GM21526 (cell line): ENCODE measurements at regions not wholly inside any gene's neighbourhood (a gene's known extent, or its start where the extent isn't known, plus 50 kb on each side); places are given as distances from the start of the nearest gene placed in this dataset.

Experiments
- ATAC-seq: cut with Tn5 transposase; IDR thresholded peaks from one replicate; pipeline ENCODE4 v1.9.1; 2021; ENCODE audit warnings: moderate library complexity; ENCODE audit not compliant: unreplicated experiment, low FRiP score

GRCh38 chr4:54484383-54484782 is 173.4 kb upstream of the KIT start:
- ATAC-seq, result no peak

DNA sequence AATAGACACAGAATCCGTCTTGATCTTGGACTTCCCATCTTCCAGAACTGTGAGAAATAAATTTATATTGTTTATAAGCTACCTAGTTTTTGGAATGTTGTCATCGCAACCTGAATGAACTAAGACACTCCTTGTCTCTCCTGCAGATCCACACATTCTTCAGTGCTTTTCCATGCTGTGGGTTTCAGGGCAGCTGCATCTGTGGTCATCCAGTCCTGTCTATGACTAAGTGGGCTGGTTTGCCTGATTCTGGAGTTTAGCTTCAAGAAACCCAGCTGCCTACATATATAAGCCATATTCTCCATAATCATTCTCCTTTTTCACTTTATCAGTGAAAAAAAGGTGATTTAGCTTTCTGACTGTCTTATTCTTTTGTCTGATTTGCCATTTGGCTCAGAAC is 170.3 kb upstream of the KIT start:
- no peak for ATAC-seq

DNA sequence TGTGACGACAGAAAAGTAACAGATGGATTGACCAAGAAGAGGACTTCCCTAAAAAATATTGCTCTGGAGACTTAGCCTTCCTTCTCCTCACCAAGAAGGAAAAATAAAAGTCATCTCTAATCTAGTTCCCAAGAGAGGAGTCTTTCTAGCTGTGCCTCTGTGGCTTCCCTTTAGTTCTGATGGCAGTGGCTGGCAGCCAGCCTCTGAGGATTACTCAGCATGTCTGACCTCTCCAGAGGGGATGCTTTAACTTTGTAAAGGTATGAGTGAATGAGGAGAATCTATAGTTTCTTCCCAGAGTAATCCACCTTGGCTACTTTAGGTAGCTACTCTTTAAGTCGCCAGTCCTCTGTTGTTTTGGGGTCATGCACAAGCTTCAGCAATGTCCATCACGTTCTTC is 163.9 kb upstream of the KIT start:
- no peak for ATAC-seq

- ATAC-seq, result no peak
These were observed 162.7 kb upstream of the KIT start for GRCh38 chr4:54495091-54495490.

DNA sequence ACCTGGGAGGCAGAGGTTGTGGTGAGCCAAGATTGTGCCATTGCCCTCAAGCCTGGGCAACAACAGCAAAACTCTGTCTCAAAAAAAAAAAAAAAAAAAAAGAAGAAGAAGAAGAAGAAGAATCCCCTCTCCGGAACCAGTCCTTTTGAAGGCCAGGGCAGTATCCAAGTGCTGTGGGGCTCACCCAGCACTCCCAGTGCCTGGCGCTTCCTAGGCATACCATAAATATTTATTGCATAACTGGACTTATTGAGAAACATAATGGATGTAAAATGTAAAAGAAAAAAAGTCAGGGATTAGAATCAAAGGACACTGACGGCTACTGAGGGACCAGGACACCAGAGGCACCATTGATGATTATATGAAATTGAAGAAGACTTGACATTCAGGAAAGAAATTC is 162.1 kb upstream of the KIT start:
- ATAC-seq, result no peak

DNA sequence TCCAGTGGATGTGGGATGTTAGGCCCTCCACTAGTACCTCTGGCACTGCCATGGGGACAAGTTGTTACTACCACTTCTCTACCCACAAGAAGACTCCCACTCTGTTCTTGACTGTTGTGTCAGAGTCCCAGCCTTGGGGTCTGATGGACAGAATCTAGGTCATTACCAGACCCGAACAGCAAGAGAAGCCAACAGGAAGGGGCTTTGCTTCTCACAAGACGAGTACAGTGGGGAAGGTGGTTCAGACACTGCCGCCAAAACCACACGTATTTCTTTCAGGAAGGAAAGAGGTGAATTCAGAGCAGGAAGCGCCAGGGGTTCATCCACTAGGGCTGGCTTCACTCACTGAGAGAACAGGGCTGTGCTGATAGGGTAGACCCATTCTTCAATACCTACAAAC is 161.3 kb upstream of the KIT start:
- ATAC-seq, result no peak

GRCh38 chr4:54497947-54498346 is 159.8 kb upstream of the KIT start:
- no peak for ATAC-seq

DNA sequence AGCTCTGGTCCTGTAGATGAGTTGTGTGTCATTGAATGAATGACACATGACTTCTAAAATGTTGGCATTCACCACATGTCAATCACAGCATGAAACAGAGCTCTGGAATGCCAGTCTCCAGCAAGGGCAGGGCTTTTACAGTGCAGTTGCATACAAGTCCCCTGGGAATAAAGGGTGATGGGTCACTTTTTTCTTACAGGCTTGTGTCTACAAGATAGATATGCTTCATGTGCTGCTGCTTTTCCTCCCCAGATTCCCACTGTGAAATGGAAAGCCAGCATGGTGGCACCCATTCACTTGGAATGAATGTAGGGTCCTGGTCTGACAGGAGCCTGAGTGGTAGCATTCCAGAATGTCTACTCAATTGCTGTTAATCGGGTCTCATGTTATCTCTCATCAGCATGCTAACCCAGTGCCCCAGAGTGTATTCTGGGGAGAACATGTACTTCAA is 159.1 kb upstream of the KIT start:
- no peak for ATAC-seq

DNA sequence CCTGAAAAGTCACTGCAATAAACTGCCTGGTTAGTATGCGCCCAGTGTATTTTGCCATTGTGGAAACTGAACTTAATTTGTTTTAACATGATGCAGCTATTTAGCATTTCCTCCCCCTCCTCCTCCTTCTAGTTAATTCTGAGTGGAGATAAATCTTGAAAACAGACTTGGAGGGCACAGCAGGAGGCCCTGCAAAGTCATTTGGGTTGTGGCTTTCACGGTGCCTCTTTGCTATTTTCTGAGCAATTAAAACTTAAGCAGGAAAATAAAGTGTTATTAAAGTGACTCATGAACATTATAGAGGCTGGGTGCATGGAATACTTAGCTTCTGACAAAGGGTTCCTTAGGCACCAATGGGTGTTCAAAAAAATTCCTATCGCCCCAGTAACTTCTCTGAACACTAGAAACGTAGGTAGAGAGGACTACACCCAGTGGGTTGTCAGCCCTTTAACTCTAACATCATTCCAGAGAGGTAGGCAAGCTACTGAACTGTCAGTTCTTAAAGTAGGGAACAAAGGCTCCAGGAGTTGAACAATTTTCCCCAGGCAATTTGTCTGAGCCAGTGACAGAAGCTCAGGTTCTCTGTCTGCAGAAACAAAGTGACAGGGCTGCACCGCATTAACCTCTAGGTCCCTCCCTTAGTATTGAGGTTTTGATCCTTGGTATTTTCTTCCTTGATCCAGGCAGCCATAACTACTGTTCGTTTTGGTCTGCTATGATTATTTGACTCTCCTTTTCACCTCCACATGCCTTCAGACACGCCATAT is 158.3 kb upstream of the KIT start:
- no peak for ATAC-seq

GRCh38 chr4:54505362-54505761 is 152.4 kb upstream of the KIT start:
- no peak for ATAC-seq

GRCh38 chr4:54505996-54506395 is 151.8 kb upstream of the KIT start:
- no peak for ATAC-seq

DNA sequence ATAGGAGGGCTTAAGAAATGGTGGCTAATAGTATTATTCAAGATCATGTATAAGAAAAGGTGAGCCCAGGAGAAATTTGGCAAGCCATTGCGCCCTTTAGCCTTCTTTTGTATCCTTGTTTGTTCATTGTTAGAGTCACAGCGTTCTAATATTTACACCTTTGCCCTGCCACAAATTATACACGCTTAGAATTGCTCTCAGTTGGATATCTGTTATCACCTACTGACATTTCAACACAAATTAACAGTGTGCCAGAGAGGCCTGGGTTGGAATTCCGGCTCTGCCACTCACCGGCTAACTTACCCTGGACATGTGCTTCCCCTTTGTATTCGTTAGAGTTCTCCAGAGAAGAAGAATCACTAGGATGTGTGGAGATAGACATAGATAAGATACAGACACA is 148.7 kb upstream of the KIT start:
- no peak for ATAC-seq

GRCh38 chr4:54513204-54513603 is 144.6 kb upstream of the KIT start:
- no peak for ATAC-seq

DNA sequence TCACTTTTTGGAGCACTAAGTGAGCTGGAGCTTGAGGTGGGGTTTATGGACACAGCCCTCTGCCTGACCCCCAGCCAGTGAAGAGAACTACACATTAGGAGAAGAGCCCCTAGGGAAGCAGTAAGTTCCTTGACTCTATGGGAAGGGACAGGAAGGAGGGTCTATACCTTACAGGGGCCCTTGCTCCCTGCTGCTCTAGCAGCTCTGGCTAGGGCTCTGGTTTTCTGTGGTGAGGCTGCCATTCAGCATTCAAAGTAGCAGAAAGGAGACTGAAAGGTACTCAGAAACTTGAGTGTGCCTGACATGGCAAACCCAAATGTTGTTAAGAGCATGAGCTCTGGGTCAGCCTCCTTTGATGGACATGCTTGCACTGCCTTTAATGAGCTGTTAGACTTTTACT is 144.0 kb upstream of the KIT start:
- ATAC-seq, result no peak

DNA sequence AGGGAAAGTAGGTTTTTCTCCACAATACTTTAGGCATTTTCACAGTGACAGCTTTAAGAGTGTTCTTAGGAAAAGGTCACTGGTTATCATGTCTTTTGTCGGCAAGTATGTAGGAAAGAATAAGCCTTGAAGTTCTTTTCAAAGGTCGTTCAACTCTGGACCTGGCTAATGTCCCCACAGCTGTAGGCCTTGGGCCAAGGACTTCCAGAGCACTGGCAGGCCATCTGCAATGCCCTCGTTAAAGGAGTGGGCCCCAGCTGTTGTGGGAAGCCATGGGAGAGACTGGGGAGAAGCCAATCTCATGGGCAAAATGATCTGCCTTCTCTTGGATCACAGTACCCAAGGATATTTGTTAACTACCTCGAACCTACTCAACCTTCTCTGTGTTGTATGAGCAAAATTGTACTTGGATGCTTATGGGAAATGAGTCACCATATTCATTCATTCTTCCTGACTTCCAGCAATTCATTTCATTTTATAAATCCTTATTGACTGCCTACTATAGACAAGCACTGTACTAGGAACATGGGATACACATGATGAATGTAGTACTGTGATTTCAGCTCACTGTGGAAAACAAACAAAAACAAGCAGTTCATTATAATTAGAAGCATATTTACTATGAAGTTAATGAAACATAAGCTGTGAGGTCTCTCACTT is 141.1 kb upstream of the KIT start:
- no peak for ATAC-seq

DNA sequence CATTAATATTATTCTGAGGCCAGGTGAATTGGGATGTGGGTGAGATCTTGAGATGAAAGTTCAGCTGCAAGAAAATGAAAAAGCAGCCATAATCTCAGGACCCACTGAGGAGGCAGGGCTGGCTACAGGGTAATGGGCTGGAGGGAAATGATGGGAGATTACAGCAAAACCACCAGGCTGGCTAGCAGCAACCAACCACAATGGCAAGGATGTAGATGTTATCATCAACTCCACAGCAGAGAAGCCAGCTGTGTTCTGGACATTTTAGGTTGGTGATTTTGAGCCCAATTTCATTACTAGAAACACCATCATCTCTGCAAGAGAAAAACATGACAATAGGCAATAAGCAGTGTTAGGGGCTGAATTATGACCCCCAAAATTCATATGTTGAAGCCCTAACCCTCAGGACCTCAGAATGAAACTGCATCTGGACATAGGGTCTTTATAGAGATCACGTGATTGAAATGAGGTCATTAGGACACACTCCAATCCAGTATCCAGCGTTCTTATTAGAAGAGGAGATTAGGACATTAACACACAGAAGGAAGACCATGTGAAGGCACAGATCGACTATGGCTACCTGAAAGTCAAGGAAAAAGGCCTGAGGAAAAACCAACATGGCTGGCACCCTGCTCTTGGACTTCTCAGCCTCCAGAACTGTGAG is 139.8 kb upstream of the KIT start:
- ATAC-seq, result no peak

GRCh38 chr4:54525602-54526001 is 132.2 kb upstream of the KIT start:
- no peak for ATAC-seq

GRCh38 chr4:54526560-54526959 is 131.2 kb upstream of the KIT start:
- ATAC-seq, result no peak

DNA sequence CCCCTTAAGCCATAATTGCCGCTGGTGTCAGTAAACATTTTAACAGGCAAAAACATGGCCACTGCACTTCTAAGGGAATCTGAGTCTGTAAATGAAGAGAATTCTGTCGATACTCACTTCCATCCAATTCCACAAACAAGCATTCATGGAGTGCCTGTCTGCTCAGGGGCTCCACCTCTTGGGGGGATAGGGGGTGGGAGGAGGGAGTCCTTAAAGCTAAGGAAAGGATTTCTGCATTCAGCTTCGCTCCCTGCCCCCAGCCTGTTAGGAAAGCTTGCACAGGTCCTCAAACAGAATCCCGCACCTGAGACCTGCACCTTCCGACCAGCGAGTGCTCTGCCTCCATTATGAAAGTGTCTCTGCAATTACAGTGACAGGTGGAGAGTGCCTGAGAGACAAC is 130.2 kb upstream of the KIT start:
- no peak for ATAC-seq

DNA sequence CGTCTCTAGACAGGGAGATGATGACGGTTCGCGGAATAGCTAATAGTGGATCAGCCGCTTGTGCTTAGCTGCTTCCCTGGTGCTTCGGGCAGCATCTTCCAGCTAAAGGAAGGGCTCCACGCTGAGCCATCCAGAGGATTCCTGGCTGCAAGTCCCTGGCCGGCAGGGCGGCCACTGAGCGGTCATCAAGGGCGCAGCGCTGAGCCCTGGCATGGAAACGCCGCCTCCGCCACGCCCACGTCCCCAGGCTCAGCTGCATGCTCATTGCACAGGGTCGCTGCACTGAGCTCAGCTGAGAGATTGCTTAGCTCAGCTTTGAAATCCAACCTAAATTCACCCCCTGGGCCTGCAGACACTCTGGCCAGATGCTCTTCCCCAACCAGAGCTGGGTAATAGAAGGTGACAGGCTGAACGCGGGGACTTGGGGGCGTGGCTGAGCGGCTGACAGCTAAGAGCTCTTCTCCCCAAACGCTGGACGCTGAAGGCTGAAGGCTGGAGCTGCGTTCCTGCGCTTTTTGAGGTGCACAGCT is 118.2 kb upstream of the KIT start:
- ATAC-seq, result no peak

GRCh38 chr4:54540931-54541330 is 116.8 kb upstream of the KIT start:
- no peak for ATAC-seq
